HG02571 (cell line): ENCODE measurements at regions not wholly inside any gene's neighbourhood (a gene's known extent, or its start where the extent isn't known, plus 50 kb on each side); places are given as distances from the start of the nearest gene placed in this dataset.

ENCODE experiments used
- ATAC-seq: cut with Tn5 transposase; IDR thresholded peaks from one replicate; pipeline ENCODE4 v1.9.1; 2021; ENCODE audit warnings: mild to moderate bottlenecking, moderate library complexity; ENCODE audit not compliant: unreplicated experiment

DNA sequence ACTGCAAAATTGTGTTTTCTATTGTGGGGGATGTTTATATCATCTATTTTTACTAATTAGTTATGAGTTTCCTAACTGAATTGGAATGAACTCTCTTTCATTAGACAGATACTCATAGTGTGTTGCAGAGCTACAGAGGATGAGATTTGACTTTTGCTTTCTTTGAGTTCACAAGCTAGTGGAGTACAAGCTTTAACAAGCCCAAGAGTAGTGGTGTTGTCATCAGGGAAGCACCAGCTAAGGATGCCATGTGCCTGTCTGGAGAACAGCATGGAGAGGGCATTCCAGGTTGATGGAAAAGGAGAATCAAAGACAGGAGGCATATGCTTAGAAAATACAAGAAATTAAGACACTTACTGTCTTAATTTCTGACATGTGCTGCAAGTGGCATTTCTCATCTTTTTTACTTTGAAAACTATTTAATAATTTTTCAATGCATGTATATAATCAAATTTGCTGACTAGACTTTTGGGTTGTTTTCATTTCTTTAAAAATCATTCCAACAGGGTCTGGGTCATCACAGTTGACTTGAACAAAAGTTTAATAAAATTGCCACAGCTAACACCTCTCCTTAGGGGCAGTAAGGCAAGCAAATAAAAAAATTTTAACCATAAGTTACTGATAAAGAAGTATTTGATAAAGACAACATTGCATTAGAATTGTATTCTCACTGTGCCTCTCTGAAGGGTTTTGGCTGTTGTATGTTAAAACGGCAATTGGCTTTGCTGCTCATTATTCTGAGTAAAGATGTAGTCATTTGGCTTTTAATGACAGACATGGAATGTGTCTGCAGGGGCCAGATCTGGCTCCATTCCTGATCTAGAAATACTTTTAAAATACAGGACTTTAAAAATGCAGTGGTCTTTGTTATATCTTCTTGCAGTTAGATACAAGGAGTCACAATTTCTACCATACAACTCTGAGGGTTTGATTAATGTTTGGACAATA is 323.7 kb upstream of the CDH11 start:
- ATAC-seq: no peak

GRCh38 chr16:65441501-65441900 is 319.6 kb upstream of the CDH11 start:
- no peak for ATAC-seq

GRCh38 chr16:65429504-65430181 is 307.8 kb upstream of the CDH11 start:
- no peak for ATAC-seq

GRCh38 chr16:65426484-65426883 is 304.6 kb upstream of the CDH11 start:
- no peak for ATAC-seq

GRCh38 chr16:65422934-65423333 is 301.1 kb upstream of the CDH11 start:
- ATAC-seq: no peak

GRCh38 chr16:65421596-65421995 is 299.7 kb upstream of the CDH11 start:
- ATAC-seq: no peak

GRCh38 chr16:65418435-65418834 is 296.6 kb upstream of the CDH11 start:
- ATAC-seq: no peak

DNA sequence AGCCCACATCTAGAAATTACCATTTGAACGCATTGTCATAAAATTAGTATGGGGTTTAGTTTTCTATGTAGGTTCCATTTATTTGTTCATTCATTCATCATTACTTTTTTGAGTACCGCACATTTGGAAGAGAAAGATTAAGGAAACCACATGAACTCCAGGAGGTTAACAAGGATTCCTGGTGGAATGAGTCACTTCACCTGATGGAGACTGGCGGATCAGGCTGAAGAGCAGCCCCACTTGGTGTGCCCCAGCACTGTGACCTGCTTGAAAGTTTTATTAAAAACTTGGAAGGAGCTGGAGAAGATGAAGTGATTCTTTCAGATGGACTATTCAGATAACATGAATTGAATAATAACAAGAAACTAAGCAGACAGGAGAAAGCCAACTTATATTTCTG is 293.6 kb upstream of the CDH11 start:
- no peak for ATAC-seq

DNA sequence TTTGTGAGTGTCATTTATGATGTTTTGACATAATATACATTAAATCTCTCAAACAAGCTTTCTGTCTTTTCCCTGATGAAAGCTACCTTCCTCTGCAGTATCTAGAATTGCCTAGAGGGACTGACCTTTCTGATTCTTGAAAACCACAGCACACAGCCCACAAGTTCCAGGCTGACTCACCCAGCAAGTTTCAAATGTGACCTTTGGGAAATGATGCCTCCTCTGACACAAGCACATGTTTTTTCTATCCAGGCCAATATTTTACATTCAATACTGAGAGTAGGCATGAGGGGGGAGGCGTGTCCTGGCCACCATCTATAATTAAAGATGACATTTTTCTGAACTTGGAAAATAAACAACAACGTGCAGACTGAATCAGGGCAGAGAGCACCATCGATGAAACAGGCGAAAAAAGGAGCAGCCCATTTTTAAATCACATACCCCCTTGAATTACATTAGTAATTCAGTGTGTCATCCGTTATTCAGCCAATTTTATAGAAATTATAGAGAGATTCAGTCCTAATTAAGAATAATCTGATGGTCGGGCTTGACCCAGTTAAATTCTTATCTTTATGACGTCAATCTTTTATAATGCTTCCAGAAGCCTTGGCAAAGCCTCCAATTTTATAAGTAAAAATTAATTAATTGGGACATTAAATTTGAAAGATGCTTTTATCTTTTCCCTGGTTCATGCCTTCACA is 292.6 kb upstream of the CDH11 start:
- no peak for ATAC-seq

GRCh38 chr16:65413861-65414260 is 292.0 kb upstream of the CDH11 start:
- ATAC-seq: no peak

GRCh38 chr16:65410801-65411200 is 288.9 kb upstream of the CDH11 start:
- no peak for ATAC-seq

DNA sequence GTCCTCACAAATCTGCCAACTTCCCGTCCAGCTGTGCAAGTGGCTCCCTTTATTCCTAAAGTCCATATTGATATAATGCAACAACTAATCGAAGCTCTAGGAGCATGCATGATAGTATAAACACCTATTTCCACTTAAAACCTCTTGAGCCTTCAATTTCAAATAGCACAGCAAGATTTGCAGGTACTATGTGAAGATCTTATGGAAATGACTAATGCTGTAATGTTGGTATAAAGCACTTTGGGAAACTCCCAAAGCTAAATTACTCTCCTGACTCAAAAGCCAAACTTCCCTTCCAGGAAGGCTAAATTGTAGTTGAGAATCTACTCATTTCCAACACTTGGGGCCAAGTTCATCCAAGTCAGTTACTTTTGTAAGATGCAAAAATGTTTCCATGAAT is 287.6 kb upstream of the CDH11 start:
- ATAC-seq: no peak

DNA sequence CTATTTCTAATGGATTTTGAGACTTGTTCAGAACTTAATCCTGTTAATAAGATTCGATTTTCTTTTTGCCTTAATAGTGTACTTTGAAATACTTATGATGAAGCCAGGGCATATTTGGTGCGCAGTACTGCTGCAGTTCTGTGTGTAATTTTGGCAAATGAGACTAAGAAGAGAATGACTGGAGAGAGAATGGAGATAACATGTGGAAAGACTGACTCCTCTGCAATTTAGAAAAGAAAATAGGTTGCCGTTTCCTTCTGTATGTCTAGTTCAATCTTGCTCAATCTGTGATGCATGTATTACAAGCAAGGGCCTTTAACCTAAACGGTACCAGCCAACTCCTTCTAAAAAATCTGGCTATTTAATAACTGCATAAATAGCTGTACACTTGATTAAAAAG is 285.1 kb upstream of the CDH11 start:
- no peak for ATAC-seq

- ATAC-seq: no peak
These were observed 284.3 kb upstream of the CDH11 start for GRCh38 chr16:65406116-65406515.

GRCh38 chr16:65394281-65394680 is 272.4 kb upstream of the CDH11 start:
- no peak for ATAC-seq

- ATAC-seq: no peak
These were observed 271.1 kb upstream of the CDH11 start for GRCh38 chr16:65392806-65393565.

GRCh38 chr16:65388592-65388991 is 266.7 kb upstream of the CDH11 start:
- ATAC-seq: no peak

DNA sequence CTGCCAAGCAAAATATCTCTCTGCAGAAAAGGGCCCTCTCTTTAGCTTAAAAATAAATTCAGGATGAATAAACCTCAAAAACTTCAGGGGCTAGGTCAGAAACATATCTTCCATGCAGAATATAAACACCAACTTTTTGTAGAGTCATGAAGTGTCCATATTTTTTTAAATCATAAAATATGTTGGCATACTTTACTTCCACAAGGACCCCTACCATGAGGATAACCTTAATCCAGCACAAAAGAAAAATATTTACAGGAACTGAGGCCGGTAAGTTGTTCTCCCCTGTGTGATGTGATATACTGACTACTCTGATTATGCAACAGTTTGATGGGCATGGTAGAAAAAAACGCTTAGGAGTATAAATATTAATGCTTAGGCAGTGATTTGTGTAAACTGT is 264.8 kb upstream of the CDH11 start:
- no peak for ATAC-seq

DNA sequence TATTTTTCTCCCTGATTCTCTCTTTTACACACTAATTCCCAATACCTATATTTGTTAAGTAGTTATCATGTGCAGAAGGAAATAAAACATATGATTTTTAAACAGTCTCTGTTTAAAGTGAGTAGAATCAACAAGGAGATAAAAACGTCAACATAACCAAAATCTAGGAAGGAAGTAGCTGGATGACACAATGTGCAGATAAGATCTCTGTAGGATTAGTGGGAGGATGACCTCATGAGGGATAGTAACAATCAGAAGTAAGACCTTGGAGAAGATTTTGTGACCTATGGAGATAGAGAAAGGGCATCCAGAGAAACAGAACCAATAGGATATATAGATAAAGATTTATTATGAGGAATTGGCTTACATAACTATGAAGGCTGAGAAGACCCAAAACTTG is 262.6 kb upstream of the CDH11 start:
- ATAC-seq: no peak

DNA sequence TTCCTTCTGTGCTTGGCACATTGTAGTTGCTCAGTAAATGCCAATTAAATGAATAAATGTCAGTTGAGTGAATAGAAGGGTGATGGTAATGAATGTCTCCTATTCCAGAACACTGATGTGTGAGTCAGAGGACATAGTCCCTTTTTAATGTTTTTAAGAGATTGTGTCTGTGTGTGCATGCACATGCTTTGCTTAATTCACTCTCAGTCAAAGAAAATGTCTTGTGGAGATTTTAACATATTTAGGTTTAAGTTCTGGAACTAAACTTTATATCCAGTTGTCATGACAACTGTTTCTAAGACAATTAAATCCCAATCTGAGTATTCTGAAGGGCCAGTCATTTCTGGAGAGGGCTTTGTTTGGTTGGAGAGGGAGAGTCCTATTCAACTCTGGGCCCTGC is 255.3 kb upstream of the CDH11 start:
- ATAC-seq: no peak

GRCh38 chr16:65376601-65377000 is 254.7 kb upstream of the CDH11 start:
- no peak for ATAC-seq
